A673 (cell line): ENCODE measurements at regions not wholly inside any gene's neighbourhood (a gene's known extent, or its start where the extent isn't known, plus 50 kb on each side); places are given as distances from the start of the nearest gene placed in this dataset.

Experiments
- EZH2 ChIP-seq: fragments of 200-600 bp; sonication (generic); IDR thresholded peaks from 2 replicates; pipeline ENCODE4 v1.6.1; 2017; ENCODE audit warnings: borderline replicate concordance, low read depth, mild to moderate bottlenecking, mixed read lengths, antibody characterized with exemption, low read length; ENCODE audit not compliant: poor library complexity, severe bottlenecking
- TF ChIP-seq, protein P1 (sequence below): fragments of 300-800, 200-600 bp; sonication (generic); conservative IDR thresholded peaks from 2 replicates; pipeline ENCODE4 v1.5.1; 2017; ENCODE audit warnings: low read depth, mild to moderate bottlenecking, antibody characterized with exemption, low read length, moderate library complexity, mixed read lengths

- TF ChIP-seq EZH2: no peak
- TF ChIP-seq, protein P1, sequence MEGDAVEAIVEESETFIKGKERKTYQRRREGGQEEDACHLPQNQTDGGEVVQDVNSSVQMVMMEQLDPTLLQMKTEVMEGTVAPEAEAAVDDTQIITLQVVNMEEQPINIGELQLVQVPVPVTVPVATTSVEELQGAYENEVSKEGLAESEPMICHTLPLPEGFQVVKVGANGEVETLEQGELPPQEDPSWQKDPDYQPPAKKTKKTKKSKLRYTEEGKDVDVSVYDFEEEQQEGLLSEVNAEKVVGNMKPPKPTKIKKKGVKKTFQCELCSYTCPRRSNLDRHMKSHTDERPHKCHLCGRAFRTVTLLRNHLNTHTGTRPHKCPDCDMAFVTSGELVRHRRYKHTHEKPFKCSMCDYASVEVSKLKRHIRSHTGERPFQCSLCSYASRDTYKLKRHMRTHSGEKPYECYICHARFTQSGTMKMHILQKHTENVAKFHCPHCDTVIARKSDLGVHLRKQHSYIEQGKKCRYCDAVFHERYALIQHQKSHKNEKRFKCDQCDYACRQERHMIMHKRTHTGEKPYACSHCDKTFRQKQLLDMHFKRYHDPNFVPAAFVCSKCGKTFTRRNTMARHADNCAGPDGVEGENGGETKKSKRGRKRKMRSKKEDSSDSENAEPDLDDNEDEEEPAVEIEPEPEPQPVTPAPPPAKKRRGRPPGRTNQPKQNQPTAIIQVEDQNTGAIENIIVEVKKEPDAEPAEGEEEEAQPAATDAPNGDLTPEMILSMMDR: no peak
Measured at GRCh38 chr7:52129278-52129677, 812.7 kb upstream of the COBL start.
